A673 (cell line): ENCODE measurements at regions not wholly inside any gene's neighbourhood (a gene's known extent, or its start where the extent isn't known, plus 50 kb on each side); places are given as distances from the start of the nearest gene placed in this dataset.

Experiments
- BruUV-seq: library from RNA; stranded (reverse); fragments of 400-500 nt; replicated peaks from 2 replicates; lab custom pipeline; 2021; lab: Mats Ljungman, UMichigan
- CTCF ChIA-PET: fragments of 300-600 bp; sonication (Branson Sonifier 250); formaldehyde crosslinking; loops from one replicate; lab custom pipeline; 2022; ENCODE audit warnings: antibody characterized with exemption; lab: Charles Lee
- POLR2A ChIA-PET: fragments of 300-600 bp; sonication (Branson Sonifier 250); formaldehyde crosslinking; loops from one replicate; lab custom pipeline; 2022; ENCODE audit warnings: antibody characterized with exemption; ENCODE audit not compliant: low non-redundant PET; lab: Charles Lee
- DNase-seq: peaks from one replicate; pipeline ENCODE4 v3.0.0-alpha.2; 2015; ENCODE audit warnings: low spot score
- H3K27ac ChIP-seq: fragments of 200-600 bp; sonication (generic); 2 replicates; pipeline ENCODE4 v1.5.1; 2016; ENCODE audit warnings: mixed run types, low read depth, mild to moderate bottlenecking, mixed read lengths, antibody characterized with exemption, low read length; ENCODE audit not compliant: poor library complexity, severe bottlenecking
- H3K27me3 ChIP-seq: fragments of 200-600 bp; sonication (generic); replicated peaks from 2 replicates; pipeline ENCODE4 v1.6.1; 2017; ENCODE audit warnings: mixed run types, low read depth, mild to moderate bottlenecking, mixed read lengths, antibody characterized with exemption, low read length; ENCODE audit not compliant: insufficient read depth, poor library complexity
- H3K36me3 ChIP-seq: fragments of 200-600 bp; sonication (generic); 2 replicates; pipeline ENCODE4 v1.6.1; 2016; ENCODE audit warnings: mixed run types, mild to moderate bottlenecking, mixed read lengths, antibody characterized with exemption, low read length; ENCODE audit not compliant: insufficient read depth, poor library complexity, severe bottlenecking
- H3K4me1 ChIP-seq: fragments of 200-600 bp; sonication (generic); 2 replicates; pipeline ENCODE4 v1.6.1; 2017; ENCODE audit warnings: mixed run types, mild to moderate bottlenecking, mixed read lengths, antibody characterized with exemption, low read length; ENCODE audit not compliant: insufficient read depth, poor library complexity, severe bottlenecking
- H3K4me3 ChIP-seq: fragments of 200-600 bp; sonication (generic); 2 replicates; pipeline ENCODE4 v1.5.1; 2016; ENCODE audit warnings: low read depth, mixed run types, mild to moderate bottlenecking, mixed read lengths, low read length; ENCODE audit not compliant: poor library complexity, severe bottlenecking
- H3K9me3 ChIP-seq: fragments of 200-600 bp; sonication (generic); 2 replicates; pipeline ENCODE4 v1.6.1; 2016; ENCODE audit warnings: mixed run types, low read depth, mild to moderate bottlenecking, mixed read lengths, antibody characterized with exemption, low read length; ENCODE audit not compliant: poor library complexity, severe bottlenecking
- EZH2 ChIP-seq: fragments of 200-600 bp; sonication (generic); IDR thresholded peaks from 2 replicates; pipeline ENCODE4 v1.6.1; 2017; ENCODE audit warnings: borderline replicate concordance, low read depth, mild to moderate bottlenecking, mixed read lengths, antibody characterized with exemption, low read length; ENCODE audit not compliant: poor library complexity, severe bottlenecking
- intact Hi-C: fragments of 100-400 bp; cut with micrococcal nuclease; formaldehyde crosslinking; loops from one replicate; pipeline ENCODE4 v1.10.0; 2022; ENCODE audit not compliant: unreplicated experiment
- TF ChIP-seq, protein P1 (sequence below): fragments of 300-800, 200-600 bp; sonication (generic); conservative IDR thresholded peaks from 2 replicates; pipeline ENCODE4 v1.5.1; 2017; ENCODE audit warnings: low read depth, mild to moderate bottlenecking, antibody characterized with exemption, low read length, moderate library complexity, mixed read lengths

- DNase-seq: no peak
- BruUV-seq: no TSS peak
- H3K9me3 ChIP-seq: no peaks in the 10 kb centered on the region
- no peak overlapping the region for H3K4me3 ChIP-seq
- ChIA-PET CTCF (no interaction called here), POLR2A (no interaction called here)
- no peaks in the 10 kb centered on the region for H3K4me1 ChIP-seq
- H3K27me3 ChIP-seq: no peaks in the 10 kb centered on the region
- intact Hi-C loops: no loop called here
- TF ChIP-seq, protein P1, sequence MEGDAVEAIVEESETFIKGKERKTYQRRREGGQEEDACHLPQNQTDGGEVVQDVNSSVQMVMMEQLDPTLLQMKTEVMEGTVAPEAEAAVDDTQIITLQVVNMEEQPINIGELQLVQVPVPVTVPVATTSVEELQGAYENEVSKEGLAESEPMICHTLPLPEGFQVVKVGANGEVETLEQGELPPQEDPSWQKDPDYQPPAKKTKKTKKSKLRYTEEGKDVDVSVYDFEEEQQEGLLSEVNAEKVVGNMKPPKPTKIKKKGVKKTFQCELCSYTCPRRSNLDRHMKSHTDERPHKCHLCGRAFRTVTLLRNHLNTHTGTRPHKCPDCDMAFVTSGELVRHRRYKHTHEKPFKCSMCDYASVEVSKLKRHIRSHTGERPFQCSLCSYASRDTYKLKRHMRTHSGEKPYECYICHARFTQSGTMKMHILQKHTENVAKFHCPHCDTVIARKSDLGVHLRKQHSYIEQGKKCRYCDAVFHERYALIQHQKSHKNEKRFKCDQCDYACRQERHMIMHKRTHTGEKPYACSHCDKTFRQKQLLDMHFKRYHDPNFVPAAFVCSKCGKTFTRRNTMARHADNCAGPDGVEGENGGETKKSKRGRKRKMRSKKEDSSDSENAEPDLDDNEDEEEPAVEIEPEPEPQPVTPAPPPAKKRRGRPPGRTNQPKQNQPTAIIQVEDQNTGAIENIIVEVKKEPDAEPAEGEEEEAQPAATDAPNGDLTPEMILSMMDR: no peak
- no peak for TF ChIP-seq EZH2
- H3K36me3 ChIP-seq: no peaks in the 10 kb centered on the region
- no peak overlapping the region for H3K27ac ChIP-seq
Measured at GRCh38 chr3:104447681-104448080, 919.0 kb upstream of the ALCAM start.

- TF ChIP-seq, protein P1: no peak
- TF ChIP-seq EZH2: no peak
- no TSS peak for BruUV-seq
- ChIA-PET POLR2A (no interaction called here), CTCF (no interaction called here)
- intact Hi-C loops: no loop called here
- Histone ChIP-seq H3K27ac (no peak overlapping the region), H3K4me3 (no peak overlapping the region), H3K27me3 (no peaks in the 10 kb centered on the region), H3K4me1 (no peaks in the 10 kb centered on the region), H3K36me3 (no peaks in the 10 kb centered on the region), H3K9me3 (no peaks in the 10 kb centered on the region)
- DNase-seq: no peak
Measured at GRCh38 chr3:104452697-104453096, 914.0 kb upstream of the ALCAM start.

DNA sequence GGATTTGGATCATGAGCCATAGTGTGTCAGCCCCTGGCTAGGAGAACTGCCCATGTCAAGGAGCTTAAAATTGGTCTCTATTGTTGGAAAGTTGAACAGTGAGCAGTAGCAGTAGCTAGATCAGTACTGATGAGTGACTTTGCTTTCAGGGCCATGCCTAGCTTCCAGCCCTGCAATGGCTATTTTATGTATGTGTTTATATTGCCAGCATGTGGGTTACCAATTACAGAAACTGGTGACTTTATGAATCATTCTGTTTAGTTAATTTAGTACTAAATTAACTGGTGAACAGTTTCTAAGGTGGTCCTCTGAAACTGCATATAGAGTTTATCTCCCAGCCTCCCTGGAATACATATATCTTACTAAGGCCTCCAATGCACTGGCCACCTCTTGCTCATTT is 908.1 kb upstream of the ALCAM start:
- TF ChIP-seq, protein P1: no peak
- intact Hi-C loops: loop anchor here (5.0 kb wide), 1 partner anchor 909 kb away; the partner anchor contains the start of gene ALCAM
- Histone ChIP-seq H3K27ac (no peak overlapping the region), H3K9me3 (no peaks in the 10 kb centered on the region), H3K4me3 (no peak overlapping the region), H3K27me3 (no peaks in the 10 kb centered on the region), H3K4me1 (no peaks in the 10 kb centered on the region), H3K36me3 (no peaks in the 10 kb centered on the region)
- ChIA-PET POLR2A (no interaction called here), CTCF (no interaction called here)
- DNase-seq: no peak
- BruUV-seq: no TSS peak
